ENCODE measurements at regions not wholly inside any gene's neighbourhood (a gene's known extent, or its start where the extent isn't known, plus 50 kb on each side); places are given as distances from the start of the nearest gene placed in this dataset.

DNA sequence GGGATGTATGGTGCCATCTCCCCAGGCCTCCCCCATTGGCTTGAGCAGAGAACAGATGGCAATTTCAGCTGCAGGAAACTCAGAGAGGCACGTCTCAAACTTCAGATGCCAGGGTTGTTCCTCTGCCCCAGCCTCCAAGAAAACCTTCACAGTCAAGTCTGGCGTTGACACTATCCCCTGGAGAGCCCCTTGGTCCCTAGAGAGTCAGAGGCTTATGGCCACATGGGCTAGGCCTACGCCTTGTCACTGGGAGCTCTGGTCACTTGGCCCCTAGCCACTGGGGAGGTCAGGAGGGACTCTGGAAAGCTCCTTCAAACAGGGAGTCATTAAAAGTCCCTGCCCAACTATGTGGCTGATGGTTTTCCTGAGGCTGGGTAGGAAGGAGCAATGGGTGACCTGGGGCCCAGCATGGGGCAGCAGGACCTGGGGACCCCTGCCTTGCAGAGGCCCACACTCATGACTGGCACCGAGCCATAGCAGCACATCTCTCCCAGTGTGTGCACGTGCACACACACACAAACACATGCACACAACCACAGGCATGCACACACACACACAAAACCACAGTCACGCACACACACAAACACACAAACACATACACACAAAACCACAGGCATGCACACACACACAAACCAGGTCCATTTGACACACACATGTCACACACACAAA is 144.2 kb downstream of the GADD45G start:
- no peak for DNase-seq

DNA sequence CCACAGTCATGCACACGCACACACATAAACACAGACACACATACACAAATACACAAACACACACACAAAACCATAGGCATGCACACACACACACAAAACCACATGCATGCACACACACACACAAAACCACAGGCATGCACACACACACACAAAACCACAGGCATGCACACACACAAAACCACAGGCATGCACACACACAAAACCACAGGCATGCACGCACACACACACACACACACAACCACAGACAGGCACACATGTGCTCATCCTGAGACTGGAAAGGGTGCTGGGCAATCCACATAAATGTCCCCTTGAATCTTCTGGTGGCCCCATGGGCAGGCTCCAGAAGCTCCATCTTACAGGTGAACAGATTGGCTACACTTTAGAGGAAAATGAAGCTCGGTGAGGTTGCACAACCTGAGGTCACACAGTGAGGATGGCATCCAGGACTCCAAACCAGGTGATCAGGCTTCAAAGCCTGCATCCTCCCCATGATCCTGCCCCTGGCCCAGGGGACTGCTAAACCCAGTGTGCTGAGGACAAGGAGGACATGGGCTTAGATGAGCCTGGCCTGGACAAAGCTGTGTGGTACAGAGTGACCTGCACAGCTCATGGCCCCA is 144.8 kb downstream of the GADD45G start:
- no peak for DNase-seq

GRCh38 chr9:89750117-89750791 is 145.4 kb downstream of the GADD45G start:
- no peak for DNase-seq

- DNase-seq = no peak
These were observed 146.4 kb downstream of the GADD45G start for GRCh38 chr9:89751079-89751825.

- DNase-seq = no peak
These were observed 147.3 kb downstream of the GADD45G start for GRCh38 chr9:89752154-89752553.

DNA sequence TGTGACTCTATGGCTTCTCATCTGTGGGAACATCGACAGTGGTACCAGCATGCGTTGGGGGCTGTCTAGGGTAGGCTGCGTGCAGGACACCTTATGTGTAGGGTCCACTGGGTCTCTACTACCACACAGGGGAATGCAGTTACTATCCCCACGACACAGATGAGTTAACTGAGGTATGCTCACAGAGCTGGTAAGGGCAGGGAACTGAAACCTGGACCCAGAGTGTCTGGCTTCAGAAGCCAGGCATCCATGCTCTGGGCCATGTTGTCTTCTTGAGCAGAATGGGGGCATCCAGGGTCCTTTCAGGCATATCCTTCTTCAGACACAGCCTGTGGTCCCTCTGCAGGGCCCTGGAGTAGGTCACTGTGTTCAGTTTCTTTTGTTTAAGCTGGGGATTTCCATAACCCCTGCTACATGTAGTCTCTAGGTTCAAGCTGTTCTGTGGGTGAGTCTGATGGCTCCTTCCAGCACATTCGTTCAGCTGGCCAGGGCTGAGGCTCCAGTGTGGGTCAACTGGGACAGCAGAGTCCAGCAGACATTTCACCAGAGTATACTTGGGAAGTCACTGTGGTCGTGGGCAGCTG is 148.8 kb downstream of the GADD45G start:
- no peak for DNase-seq

DNA sequence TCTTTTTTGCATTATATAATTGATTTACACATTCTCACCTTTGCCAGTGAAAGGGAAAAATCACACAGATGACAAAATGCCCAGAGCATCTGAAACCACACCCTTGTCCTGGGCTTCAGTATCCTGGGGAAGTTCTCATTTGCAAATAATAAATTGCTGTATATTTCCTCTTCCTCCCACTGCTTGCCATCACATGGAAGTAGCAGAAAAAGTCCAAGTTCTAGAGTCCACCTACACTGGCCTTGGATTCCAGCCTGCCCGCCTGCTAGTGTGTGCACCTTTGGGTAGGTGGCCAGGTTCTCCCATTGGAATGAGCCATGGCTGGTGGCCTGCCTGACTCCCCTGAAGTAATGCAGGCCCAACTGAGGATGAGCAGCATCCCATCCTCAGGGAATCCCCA is 149.4 kb downstream of the GADD45G start:
- no peak for DNase-seq

DNA sequence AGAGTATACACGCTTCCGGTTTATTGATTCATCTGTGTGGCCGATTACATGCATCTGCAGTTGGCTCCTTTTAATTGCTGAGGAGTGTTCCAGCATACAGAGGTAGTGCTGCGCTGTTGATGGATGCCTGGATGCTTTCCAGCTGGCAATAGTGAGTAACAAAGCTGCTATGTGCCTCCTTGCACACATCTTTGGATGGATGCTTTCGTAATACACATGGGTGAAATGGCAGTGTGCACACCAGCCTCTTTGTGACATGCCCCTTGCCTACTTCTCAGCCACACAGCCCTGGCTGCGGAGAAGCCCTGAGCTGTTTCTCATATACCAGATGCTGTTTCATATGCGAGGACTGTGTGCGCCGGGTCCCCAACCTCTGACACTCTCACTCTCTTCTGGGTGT is 151.0 kb downstream of the GADD45G start:
- no peak for DNase-seq

DNA sequence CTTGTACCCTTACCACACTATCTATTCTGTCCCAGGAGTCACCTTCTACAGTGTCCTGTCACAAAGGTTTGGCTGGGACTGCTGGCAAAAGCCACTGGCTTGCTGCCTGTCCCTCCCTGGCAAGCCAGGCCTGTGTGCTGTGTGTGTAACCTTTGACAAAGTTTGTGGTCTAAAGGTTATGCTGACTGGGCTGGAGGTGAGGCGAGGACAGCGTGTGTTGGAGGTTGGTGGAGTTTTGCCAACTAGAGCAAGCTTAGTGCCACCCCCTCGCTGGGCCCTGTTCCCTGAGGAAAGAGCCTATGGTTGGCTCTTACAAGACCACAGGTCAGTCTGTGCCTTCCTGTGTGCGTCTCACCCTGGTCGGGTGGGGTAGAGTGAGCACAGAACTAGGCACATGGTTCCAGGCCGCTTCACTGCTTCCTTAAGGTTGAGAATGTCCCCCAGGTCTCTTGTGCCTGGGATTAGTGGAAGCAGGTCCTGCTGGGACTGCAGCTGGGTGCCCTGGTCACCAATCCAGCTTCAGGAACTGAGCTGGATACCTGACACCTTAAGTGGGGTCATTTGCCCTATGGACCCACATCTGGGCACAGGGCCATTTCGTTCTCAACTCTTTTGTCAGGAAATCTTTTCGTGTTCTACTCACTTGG is 152.2 kb downstream of the GADD45G start:
- DNase-seq = no peak

DNA sequence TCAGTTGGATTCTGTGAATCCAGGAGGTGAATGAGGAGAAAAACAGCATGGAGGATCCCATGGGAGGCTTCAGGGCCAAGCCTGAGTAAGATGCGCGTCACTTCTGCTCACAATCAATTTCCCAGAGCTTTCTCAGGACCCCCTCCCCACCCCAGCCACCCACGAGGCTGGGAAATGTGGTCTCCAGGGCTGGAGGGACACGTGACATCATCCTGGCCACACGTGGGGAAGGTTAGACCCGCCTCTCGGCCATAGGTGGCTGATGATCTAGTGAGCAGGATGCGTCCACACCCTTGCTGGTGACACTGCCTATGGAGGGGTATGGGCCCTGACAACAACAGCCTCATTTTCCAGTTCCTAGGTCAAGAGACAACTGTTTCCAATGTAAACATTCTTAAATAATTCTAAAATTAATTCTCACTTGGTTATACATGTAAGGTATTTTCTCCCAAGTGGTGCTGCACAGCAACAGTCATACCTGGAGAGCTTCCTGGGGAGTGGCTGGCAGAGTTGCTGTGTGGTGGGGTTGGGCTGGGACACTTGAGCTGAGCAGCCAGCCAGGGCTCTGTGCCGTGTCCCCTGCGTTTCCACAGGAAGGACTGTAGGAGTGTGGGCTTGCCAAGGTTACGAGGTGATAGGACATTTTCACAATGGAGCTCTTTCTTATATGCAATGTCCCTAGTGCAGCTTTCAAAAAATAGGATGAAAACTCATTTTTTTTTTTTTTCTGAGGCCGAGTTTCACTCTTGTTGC is 153.1 kb downstream of the GADD45G start:
- no peak for DNase-seq

GRCh38 chr9:89759572-89759971 is 154.8 kb downstream of the GADD45G start:
- DNase-seq = no peak

DNA sequence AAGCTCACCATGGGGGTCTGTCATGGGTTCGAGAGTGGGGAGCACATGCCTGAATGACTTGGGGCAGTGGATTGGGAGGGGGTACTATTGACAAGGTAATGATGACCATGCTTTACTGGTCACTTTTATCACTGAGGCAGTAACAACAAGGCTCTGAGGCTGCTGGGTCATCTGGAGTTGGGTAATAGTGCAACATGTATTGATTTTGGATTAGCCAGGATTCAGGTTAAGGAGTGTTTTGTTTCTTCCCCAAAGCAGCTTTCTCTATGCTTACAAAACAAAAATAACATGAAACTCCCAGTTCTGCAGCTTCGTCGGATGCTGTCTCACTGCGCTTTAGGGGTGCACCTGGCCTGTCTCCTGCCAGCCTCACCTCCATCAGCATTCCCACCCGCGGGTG is 155.3 kb downstream of the GADD45G start:
- no peak for DNase-seq

GRCh38 chr9:89764217-89764616 is 159.4 kb downstream of the GADD45G start:
- DNase-seq = no peak

- no peak for DNase-seq
These were observed 160.6 kb downstream of the GADD45G start for GRCh38 chr9:89765211-89765946.

- DNase-seq = no peak
These were observed 162.2 kb downstream of the GADD45G start for GRCh38 chr9:89766991-89767390.

- no peak for DNase-seq
These were observed 163.2 kb downstream of the GADD45G start for GRCh38 chr9:89768051-89768450.

DNA sequence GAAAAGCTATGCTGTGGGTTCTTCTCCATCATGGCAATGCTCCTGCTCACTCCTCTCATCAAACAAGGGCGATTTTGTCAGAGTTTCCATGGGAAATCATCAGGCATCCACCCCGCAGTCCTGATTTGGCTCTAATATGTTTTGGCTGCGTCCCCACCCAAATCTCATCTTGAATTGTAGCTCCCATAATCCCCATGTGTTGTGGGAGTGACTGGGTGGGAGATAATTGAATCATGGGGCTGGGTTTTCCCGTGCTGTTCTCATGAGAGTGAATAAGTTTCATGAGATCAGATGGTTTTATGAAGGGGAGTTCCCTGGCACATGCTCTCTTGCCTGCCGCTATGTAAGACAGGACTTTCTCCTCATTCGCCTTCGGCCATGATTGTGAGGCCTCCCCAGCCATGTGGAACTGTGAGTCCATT is 163.8 kb downstream of the GADD45G start:
- DNase-seq = no peak

- DNase-seq = no peak
These were observed 165.8 kb downstream of the GADD45G start for GRCh38 chr9:89770531-89771174.

- no peak for DNase-seq
These were observed 166.4 kb downstream of the GADD45G start for GRCh38 chr9:89771205-89771604.

GRCh38 chr9:89773170-89773569 is 168.4 kb downstream of the GADD45G start:
- DNase-seq = no peak

Measured in NCI-H187 (cell line).